IMR-90 (cell line): ENCODE measurements at regions not wholly inside any gene's neighbourhood (a gene's known extent, or its start where the extent isn't known, plus 50 kb on each side); places are given as distances from the start of the nearest gene placed in this dataset.
A peak's percentile ranks its signal among the peaks of the same experiment; 100 is the strongest.

ENCODE experiments used
- ATAC-seq: fragments of 200-7000 bp; cut with Tn5 transposase; 2 replicates; pipeline ENCODE4 v1.9.1; 2020; ENCODE audit warnings: low read depth, mild to moderate bottlenecking, moderate library complexity
- BruUV-seq: library from RNA; stranded (reverse); fragments of 400-500 nt; replicated peaks from 2 replicates; lab custom pipeline; 2021; lab: Mats Ljungman, UMichigan
- CTCF ChIA-PET: fragments of 300-600 bp; formaldehyde crosslinking; extraction: SDS; loops from one replicate; lab custom pipeline; 2021; ENCODE audit warnings: antibody characterized with exemption; lab: Yijun Ruan, JAX
- POLR2A ChIA-PET: fragments of 300-600 bp; sonication (Branson Sonifier 250); formaldehyde crosslinking; loops from one replicate; lab custom pipeline; 2022; ENCODE audit warnings: antibody characterized with exemption; ENCODE audit not compliant: unreplicated experiment; lab: Charles Lee
- DNase-seq: peaks from one replicate; pipeline ENCODE4 v3.0.0; 2013
- H2AFZ ChIP-seq: replicated peaks from 2 replicates; pipeline ENCODE3; 2013; ENCODE audit warnings: low read length, mild to moderate bottlenecking; ENCODE audit not compliant: poor library complexity
- H2AK5ac ChIP-seq: 2 replicates; pipeline ENCODE4 v1.6.1; 2013; ENCODE audit warnings: low read depth, low read length, inconsistent platforms
- H2AK9ac ChIP-seq: replicated peaks from 2 replicates; pipeline ENCODE3; 2013; ENCODE audit warnings: mild to moderate bottlenecking, low read depth, low read length, moderate library complexity; ENCODE audit not compliant: poor library complexity
- H2BK120ac ChIP-seq: 2 replicates; pipeline ENCODE4 v1.6.1; 2013; ENCODE audit warnings: low read depth, low read length, inconsistent platforms
- H2BK15ac ChIP-seq: 3 replicates; pipeline ENCODE4 v1.6.1; 2013; ENCODE audit warnings: low read depth, low read length, inconsistent platforms
- H2BK20ac ChIP-seq: 2 replicates; pipeline ENCODE4 v1.6.1; 2013; ENCODE audit warnings: low read depth, mild to moderate bottlenecking, inconsistent platforms, low read length, moderate library complexity
- H2BK5ac ChIP-seq: 2 replicates; pipeline ENCODE4 v1.6.1; 2013; ENCODE audit warnings: mild to moderate bottlenecking, low read depth, low read length, inconsistent platforms; ENCODE audit not compliant: poor library complexity, severe bottlenecking
- H3K14ac ChIP-seq: replicated peaks from 2 replicates; pipeline ENCODE4 v1.6.1; 2013; ENCODE audit warnings: low read depth, low read length, inconsistent platforms
- H3K18ac ChIP-seq: 2 replicates; pipeline ENCODE4 v1.6.1; 2013; ENCODE audit warnings: low read depth, low read length, control low read depth
- H3K23ac ChIP-seq: 2 replicates; pipeline ENCODE4 v1.6.1; 2013; ENCODE audit warnings: low read depth, low read length, inconsistent platforms
- H3K27ac ChIP-seq: 2 replicates; pipeline ENCODE4 v1.5.1; 2013; ENCODE audit warnings: mild to moderate bottlenecking, control low read depth, low read length; ENCODE audit not compliant: insufficient read depth
- H3K27me3 ChIP-seq: 2 replicates; pipeline ENCODE4 v1.6.1; 2013; ENCODE audit warnings: low read length; ENCODE audit not compliant: control insufficient read depth, insufficient read depth
- H3K36me3 ChIP-seq: 2 replicates; pipeline ENCODE4 v1.6.1; 2013; ENCODE audit warnings: low read length, mixed read lengths; ENCODE audit not compliant: control insufficient read depth, insufficient read depth
- H3K4ac ChIP-seq: 2 replicates; pipeline ENCODE4 v1.6.1; 2013; ENCODE audit warnings: low read depth, low read length, inconsistent platforms
- H3K4me1 ChIP-seq: 2 replicates; pipeline ENCODE4 v1.6.1; 2013; ENCODE audit warnings: low read length, mixed read lengths; ENCODE audit not compliant: control insufficient read depth, insufficient read depth
- H3K4me2 ChIP-seq: 2 replicates; pipeline ENCODE4 v1.6.1; 2013; ENCODE audit warnings: low read depth, mild to moderate bottlenecking, control low read depth, low read length, moderate library complexity
- H3K4me3 ChIP-seq: 2 replicates; pipeline ENCODE4 v1.5.1; 2013; ENCODE audit warnings: low read depth, mild to moderate bottlenecking, control low read depth, low read length, moderate library complexity; ENCODE audit not compliant: insufficient read depth
- H3K56ac ChIP-seq: 2 replicates; pipeline ENCODE4 v1.6.1; 2013; ENCODE audit warnings: low read length, inconsistent platforms; ENCODE audit not compliant: insufficient read depth; ENCODE audit errors: extremely low read depth
- H3K79me1 ChIP-seq, 2 experiments: 2 replicates each; pipeline ENCODE4 v1.6.1; 2013; ENCODE audit warnings: low read length in 2 of 2, inconsistent platforms in 1 of 2, low read depth in 1 of 2
- H3K9ac ChIP-seq: 2 replicates; pipeline ENCODE4 v1.6.1; 2013; ENCODE audit warnings: low read depth, low read length, control low read depth
- H3K9me1 ChIP-seq: 2 replicates; pipeline ENCODE4 v1.6.1; 2013; ENCODE audit warnings: low read length, inconsistent platforms; ENCODE audit not compliant: insufficient read depth
- H3K9me3 ChIP-seq: 2 replicates; pipeline ENCODE4 v1.6.1; 2013; ENCODE audit warnings: low read length; ENCODE audit not compliant: control insufficient read depth, insufficient read depth
- H4K20me1 ChIP-seq: 2 replicates; pipeline ENCODE4 v1.6.1; 2013; ENCODE audit warnings: low read length, inconsistent platforms; ENCODE audit not compliant: insufficient read depth
- H4K5ac ChIP-seq: 2 replicates; pipeline ENCODE4 v1.6.1; 2013; ENCODE audit warnings: mild to moderate bottlenecking, low read depth, low read length, control low read depth
- H4K8ac ChIP-seq, 2 experiments: 2 replicates each; pipeline ENCODE4 v1.6.1; 2013; ENCODE audit warnings: low read depth in 2 of 2, low read length in 2 of 2, control low read depth in 1 of 2, inconsistent platforms in 1 of 2
- H4K91ac ChIP-seq: 2 replicates; pipeline ENCODE4 v1.6.1; 2013; ENCODE audit warnings: low read depth, low read length, inconsistent platforms; ENCODE audit not compliant: insufficient read depth
- CEBPB ChIP-seq: IDR thresholded peaks from 2 replicates; pipeline ENCODE4 v1.6.1; 2012; ENCODE audit warnings: low read depth, low read length, improper control_type of control experiment
- CHD1 ChIP-seq: IDR thresholded peaks from 2 replicates; pipeline ENCODE4 v1.6.1; 2012; ENCODE audit warnings: low read depth, low read length, improper control_type of control experiment
- CTCF ChIP-seq: conservative IDR thresholded peaks from 2 replicates; pipeline ENCODE4 v1.5.1; 2012; ENCODE audit warnings: mild to moderate bottlenecking, low read depth, low read length, improper control_type of control experiment
- MAFK ChIP-seq: IDR thresholded peaks from 2 replicates; pipeline ENCODE4 v1.6.1; 2012; ENCODE audit warnings: low read depth, low read length, improper control_type of control experiment
- MXI1 ChIP-seq: IDR thresholded peaks from 2 replicates; pipeline ENCODE4 v1.6.1; 2012; ENCODE audit warnings: low read depth, mild to moderate bottlenecking, low read length, moderate library complexity, borderline replicate concordance
- POLR2A ChIP-seq: IDR thresholded peaks from 2 replicates; pipeline ENCODE4 v1.6.1; 2012; ENCODE audit warnings: mild to moderate bottlenecking, low read depth, low read length
- RAD21 ChIP-seq: IDR thresholded peaks from 2 replicates; pipeline ENCODE4 v1.6.1; 2012; ENCODE audit warnings: low read length, improper control_type of control experiment
- SMC3 ChIP-seq: fragments of 150-350 bp; IDR thresholded peaks from 2 replicates; pipeline ENCODE4 v1.6.1; 2016; ENCODE audit warnings: low read depth, mild to moderate bottlenecking, antibody characterized with exemption, low read length, moderate library complexity
- WGBS, 2 experiments: methylation state at CpG; one replicate each; pipeline versions ENCODE4 v1.1.5 to v1.1.7; 2013; ENCODE audit warnings: missing lambda C conversion rate in 2 of 2; ENCODE audit not compliant: insufficient read length in 1 of 2; ENCODE audit errors: extremely low coverage in 2 of 2; 5-methylcytosine and 5-hydroxymethylcytosine counted together
- dilution Hi-C: fragments of 300-500 bp; cut with HindIII; formaldehyde crosslinking; loops from one replicate; pipeline ENCODE4 v1.14.3; 2018; ENCODE audit warnings: low sequenced_read_pairs; ENCODE audit not compliant: unreplicated experiment
- in situ Hi-C: fragments of 300-500 bp; cut with MboI; formaldehyde crosslinking; loops from 3 replicates; pipeline ENCODE4 v1.14.3; 2019; ENCODE audit warnings: low sequenced_read_pairs, inconsistent platforms, mixed read lengths
- intact Hi-C: fragments of 100-400 bp; cut with micrococcal nuclease; formaldehyde crosslinking; loops from 2 replicates; pipeline ENCODE4 v1.10.0; 2022
- TF ChIP-seq, protein P1 (sequence below): fragments of 150-350 bp; IDR thresholded peaks from 2 replicates; pipeline ENCODE4 v1.6.1; 2017; ENCODE audit warnings: mild to moderate bottlenecking, antibody characterized with exemption, low read length, low read depth

DNA sequence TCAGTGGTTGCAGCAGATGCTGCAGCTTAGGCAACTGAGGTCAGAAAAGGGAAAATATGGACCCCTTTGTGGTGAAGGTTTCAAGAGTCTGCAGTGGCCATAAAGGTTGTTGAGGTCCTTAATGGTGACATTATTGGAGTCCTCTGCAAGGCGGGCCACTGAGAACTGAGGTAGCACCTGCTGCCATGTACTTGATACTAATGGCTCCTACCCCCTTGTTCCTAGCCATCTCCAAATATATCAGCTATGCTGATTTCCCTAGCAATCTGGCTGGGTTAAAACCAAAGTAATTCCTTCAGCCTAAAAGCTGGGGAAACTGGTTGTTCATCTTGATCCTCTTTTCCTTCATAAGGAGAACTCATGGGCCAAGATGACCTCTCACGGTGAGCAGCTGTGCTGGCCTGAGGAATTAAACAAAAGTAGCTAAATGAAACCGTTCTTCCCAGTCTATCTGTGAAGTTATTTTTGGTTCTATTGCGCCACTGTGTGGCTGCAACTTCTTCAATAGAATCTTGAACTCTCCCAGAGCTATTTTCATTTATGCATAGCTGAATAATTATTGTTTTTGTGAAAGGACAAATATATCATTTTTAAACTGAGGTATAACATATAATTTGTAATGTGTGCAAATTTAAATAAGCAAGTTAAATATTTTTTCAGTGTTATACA lies 76.1 kb upstream of the PLSCR4 start:
- Histone ChIP-seq H3K14ac (no peak overlapping the region), H3K9ac (no peak overlapping the region), H2BK5ac (no peak overlapping the region), H2BK120ac (no peak overlapping the region), H4K5ac (no peak overlapping the region), H3K4ac (no peak overlapping the region), H3K4me3 (no peak overlapping the region), H3K4me1 (no peaks in the 10 kb centered on the region), H2AK9ac (peak overlapping the region; percentile 8), H3K4me2 (no peak overlapping the region), H3K9me3 (no peaks in the 10 kb centered on the region), H4K8ac (no peak overlapping the region), H2AFZ (peak overlapping the region; percentile 2), H2BK15ac (no peak overlapping the region), H3K18ac (no peak overlapping the region), H3K56ac (no peak overlapping the region), H4K20me1 (no peaks in the 10 kb centered on the region), H3K27ac (no peak overlapping the region), H2AK5ac (no peak overlapping the region), H3K27me3 (no peaks in the 10 kb centered on the region), H3K23ac (no peak overlapping the region), H3K36me3 (no peaks in the 10 kb centered on the region), H4K91ac (no peak overlapping the region), H3K79me1 (no peaks in the 10 kb centered on the region), H2BK20ac (no peak overlapping the region), H3K9me1 (peaks cover 3% of the 10 kb centered on the region; the same call in 1 of the 2 replicates)
- dilution Hi-C loops (no loop called here), in situ Hi-C loops (no loop called here), intact Hi-C loops (loop anchor here (1.0 to 2.0 kb wide), 5 partner anchors 108 to 550 kb away; no protein-coding TSS in a partner anchor)
- POLR2A ChIA-PET: no interaction called here
- peak; percentile 93 for TF ChIP-seq SMC3
- peak; percentile 84 for TF ChIP-seq RAD21
- TF ChIP-seq, protein P1, sequence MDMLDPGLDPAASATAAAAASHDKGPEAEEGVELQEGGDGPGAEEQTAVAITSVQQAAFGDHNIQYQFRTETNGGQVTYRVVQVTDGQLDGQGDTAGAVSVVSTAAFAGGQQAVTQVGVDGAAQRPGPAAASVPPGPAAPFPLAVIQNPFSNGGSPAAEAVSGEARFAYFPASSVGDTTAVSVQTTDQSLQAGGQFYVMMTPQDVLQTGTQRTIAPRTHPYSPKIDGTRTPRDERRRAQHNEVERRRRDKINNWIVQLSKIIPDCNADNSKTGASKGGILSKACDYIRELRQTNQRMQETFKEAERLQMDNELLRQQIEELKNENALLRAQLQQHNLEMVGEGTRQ: no peak
- 0 out of 2 replicates have a peak, but pooled peaks have one; percentile 34 for TF ChIP-seq CEBPB
- TF ChIP-seq MXI1: no peak
- TF ChIP-seq POLR2A: no peak
- TF ChIP-seq MAFK: no peak
- peak; percentile 82 for TF ChIP-seq CTCF
- no peak for TF ChIP-seq CHD1
- peak; percentile 93 for ATAC-seq
- DNase-seq: peak; percentile 82
- CTCF ChIA-PET: interaction anchor here (0.7 to 2.2 kb wide), 29 partner anchors 13 to 549 kb away, joined by 3 to 59 read pairs (median 5); partner anchors contain the start of gene PLOD2
- no TSS peak for BruUV-seq
- WGBS, 2 experiments: no CpG with 5 or more reads among the region's 4 CpGs
